ENCODE measurements at regions not wholly inside any gene's neighbourhood (a gene's known extent, or its start where the extent isn't known, plus 50 kb on each side); places are given as distances from the start of the nearest gene placed in this dataset.

DNA sequence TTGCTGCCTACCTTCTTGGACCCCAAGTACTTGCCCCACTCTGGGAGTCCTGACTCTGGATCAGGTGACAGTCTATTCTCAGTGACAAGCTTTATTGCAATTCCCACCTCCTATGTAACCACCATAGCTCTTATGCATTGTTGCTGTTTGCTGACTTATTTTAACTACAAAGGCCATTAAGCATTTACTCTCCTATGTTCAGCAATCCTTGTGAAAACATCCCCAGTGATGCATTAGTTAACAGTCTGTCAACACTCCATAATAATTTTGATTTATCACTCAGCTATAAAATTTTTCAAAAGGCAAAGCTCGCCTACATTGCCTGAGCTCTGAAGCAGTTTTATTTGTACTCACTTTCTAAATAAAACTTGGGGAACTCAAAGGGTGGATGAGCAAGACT, 871.8 kb upstream of the SORCS1 start (continued):
- TF ChIP-seq, protein P1, sequence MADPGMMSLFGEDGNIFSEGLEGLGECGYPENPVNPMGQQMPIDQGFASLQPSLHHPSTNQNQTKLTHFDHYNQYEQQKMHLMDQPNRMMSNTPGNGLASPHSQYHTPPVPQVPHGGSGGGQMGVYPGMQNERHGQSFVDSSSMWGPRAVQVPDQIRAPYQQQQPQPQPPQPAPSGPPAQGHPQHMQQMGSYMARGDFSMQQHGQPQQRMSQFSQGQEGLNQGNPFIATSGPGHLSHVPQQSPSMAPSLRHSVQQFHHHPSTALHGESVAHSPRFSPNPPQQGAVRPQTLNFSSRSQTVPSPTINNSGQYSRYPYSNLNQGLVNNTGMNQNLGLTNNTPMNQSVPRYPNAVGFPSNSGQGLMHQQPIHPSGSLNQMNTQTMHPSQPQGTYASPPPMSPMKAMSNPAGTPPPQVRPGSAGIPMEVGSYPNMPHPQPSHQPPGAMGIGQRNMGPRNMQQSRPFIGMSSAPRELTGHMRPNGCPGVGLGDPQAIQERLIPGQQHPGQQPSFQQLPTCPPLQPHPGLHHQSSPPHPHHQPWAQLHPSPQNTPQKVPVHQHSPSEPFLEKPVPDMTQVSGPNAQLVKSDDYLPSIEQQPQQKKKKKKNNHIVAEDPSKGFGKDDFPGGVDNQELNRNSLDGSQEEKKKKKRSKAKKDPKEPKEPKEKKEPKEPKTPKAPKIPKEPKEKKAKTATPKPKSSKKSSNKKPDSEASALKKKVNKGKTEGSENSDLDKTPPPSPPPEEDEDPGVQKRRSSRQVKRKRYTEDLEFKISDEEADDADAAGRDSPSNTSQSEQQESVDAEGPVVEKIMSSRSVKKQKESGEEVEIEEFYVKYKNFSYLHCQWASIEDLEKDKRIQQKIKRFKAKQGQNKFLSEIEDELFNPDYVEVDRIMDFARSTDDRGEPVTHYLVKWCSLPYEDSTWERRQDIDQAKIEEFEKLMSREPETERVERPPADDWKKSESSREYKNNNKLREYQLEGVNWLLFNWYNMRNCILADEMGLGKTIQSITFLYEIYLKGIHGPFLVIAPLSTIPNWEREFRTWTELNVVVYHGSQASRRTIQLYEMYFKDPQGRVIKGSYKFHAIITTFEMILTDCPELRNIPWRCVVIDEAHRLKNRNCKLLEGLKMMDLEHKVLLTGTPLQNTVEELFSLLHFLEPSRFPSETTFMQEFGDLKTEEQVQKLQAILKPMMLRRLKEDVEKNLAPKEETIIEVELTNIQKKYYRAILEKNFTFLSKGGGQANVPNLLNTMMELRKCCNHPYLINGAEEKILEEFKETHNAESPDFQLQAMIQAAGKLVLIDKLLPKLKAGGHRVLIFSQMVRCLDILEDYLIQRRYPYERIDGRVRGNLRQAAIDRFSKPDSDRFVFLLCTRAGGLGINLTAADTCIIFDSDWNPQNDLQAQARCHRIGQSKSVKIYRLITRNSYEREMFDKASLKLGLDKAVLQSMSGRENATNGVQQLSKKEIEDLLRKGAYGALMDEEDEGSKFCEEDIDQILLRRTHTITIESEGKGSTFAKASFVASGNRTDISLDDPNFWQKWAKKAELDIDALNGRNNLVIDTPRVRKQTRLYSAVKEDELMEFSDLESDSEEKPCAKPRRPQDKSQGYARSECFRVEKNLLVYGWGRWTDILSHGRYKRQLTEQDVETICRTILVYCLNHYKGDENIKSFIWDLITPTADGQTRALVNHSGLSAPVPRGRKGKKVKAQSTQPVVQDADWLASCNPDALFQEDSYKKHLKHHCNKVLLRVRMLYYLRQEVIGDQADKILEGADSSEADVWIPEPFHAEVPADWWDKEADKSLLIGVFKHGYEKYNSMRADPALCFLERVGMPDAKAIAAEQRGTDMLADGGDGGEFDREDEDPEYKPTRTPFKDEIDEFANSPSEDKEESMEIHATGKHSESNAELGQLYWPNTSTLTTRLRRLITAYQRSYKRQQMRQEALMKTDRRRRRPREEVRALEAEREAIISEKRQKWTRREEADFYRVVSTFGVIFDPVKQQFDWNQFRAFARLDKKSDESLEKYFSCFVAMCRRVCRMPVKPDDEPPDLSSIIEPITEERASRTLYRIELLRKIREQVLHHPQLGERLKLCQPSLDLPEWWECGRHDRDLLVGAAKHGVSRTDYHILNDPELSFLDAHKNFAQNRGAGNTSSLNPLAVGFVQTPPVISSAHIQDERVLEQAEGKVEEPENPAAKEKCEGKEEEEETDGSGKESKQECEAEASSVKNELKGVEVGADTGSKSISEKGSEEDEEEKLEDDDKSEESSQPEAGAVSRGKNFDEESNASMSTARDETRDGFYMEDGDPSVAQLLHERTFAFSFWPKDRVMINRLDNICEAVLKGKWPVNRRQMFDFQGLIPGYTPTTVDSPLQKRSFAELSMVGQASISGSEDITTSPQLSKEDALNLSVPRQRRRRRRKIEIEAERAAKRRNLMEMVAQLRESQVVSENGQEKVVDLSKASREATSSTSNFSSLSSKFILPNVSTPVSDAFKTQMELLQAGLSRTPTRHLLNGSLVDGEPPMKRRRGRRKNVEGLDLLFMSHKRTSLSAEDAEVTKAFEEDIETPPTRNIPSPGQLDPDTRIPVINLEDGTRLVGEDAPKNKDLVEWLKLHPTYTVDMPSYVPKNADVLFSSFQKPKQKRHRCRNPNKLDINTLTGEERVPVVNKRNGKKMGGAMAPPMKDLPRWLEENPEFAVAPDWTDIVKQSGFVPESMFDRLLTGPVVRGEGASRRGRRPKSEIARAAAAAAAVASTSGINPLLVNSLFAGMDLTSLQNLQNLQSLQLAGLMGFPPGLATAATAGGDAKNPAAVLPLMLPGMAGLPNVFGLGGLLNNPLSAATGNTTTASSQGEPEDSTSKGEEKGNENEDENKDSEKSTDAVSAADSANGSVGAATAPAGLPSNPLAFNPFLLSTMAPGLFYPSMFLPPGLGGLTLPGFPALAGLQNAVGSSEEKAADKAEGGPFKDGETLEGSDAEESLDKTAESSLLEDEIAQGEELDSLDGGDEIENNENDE (IDR thresholded peaks at IDR 0.05; ENCODE audit: insufficient replicate concordance, low read length), result no peak
- TF ChIP-seq CREB1 (IDR thresholded peaks at IDR 0.05) (no peak), FOSL1 (IDR thresholded peaks at IDR 0.05; ENCODE audit: insufficient read depth, low read depth, low read length) (no peak), NANOG (IDR thresholded peaks at IDR 0.05; ENCODE audit: insufficient read depth, low read depth, low read length, poor library complexity, severe bottlenecking) (no peak), EZH2 (IDR thresholded peaks at IDR 0.05; ENCODE audit: low read depth, low read length, severe bottlenecking) (no peak), MAFK (IDR thresholded peaks at IDR 0.05; ENCODE audit: low read depth, low read length) (no peak), NRF1 (IDR thresholded peaks at IDR 0.05; ENCODE audit: low read depth, low read length) (no peak), RAD21 (IDR thresholded peaks at IDR 0.05 in 1 of 2, conservative IDR thresholded peaks at IDR 0.05 in 1 of 2; ENCODE audit: low read depth in 2 of 2, low read length in 2 of 2) (no peak), TEAD4 (IDR thresholded peaks at IDR 0.05; ENCODE audit: low read depth, low read length) (no peak)
- TF ChIP-seq, protein P2, sequence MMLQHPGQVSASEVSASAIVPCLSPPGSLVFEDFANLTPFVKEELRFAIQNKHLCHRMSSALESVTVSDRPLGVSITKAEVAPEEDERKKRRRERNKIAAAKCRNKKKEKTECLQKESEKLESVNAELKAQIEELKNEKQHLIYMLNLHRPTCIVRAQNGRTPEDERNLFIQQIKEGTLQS (IDR thresholded peaks at IDR 0.05; ENCODE audit: insufficient read depth, low read depth, low read length), result no peak
